H1 (cell line): ENCODE measurements at regions not wholly inside any gene's neighbourhood (a gene's known extent, or its start where the extent isn't known, plus 50 kb on each side); places are given as distances from the start of the nearest gene placed in this dataset.

ENCODE experiments used
- ASH2L ChIP-seq: fragments of 200-600, 300-600 bp; sonication (generic); IDR thresholded peaks from one replicate; pipeline ENCODE4 v1.7.1; 2017; ENCODE audit warnings: low read length
- CHD2 ChIP-seq: IDR thresholded peaks from 2 replicates; pipeline ENCODE4 v1.6.1; 2012; ENCODE audit warnings: low read length, improper control_type of control experiment
- CREB1 ChIP-seq: IDR thresholded peaks from 2 replicates; pipeline ENCODE4 v1.6.1; 2012; ENCODE audit warnings: inconsistent platforms
- EZH2 ChIP-seq: fragments of 200-600 bp; sonication (generic); IDR thresholded peaks from 2 replicates; pipeline ENCODE4 v1.7.1; 2012; ENCODE audit warnings: low read depth, mild to moderate bottlenecking, moderate library complexity, low read length, inconsistent platforms; ENCODE audit not compliant: severe bottlenecking
- KDM5A ChIP-seq: fragments of 200-600 bp; IDR thresholded peaks from 2 replicates; pipeline ENCODE4 v1.7.1; 2012; ENCODE audit warnings: mild to moderate bottlenecking, low read length, inconsistent platforms, mixed read lengths
- MAFK ChIP-seq: IDR thresholded peaks from 2 replicates; pipeline ENCODE4 v1.6.1; 2012; ENCODE audit warnings: low read depth, mild to moderate bottlenecking, improper control_type of control experiment, low read length
- POLR2A ChIP-seq, 2 experiments: IDR thresholded peaks; 1 replicate in 1 of 2; 2 replicates in 1 of 2; pipeline ENCODE4 v1.6.1; 2011; ENCODE audit warnings: low read depth in 2 of 2, low read length in 2 of 2, mild to moderate bottlenecking in 2 of 2; ENCODE audit errors: control extremely low read depth in 1 of 2
- YY1 ChIP-seq: IDR thresholded peaks from 2 replicates; pipeline ENCODE4 v1.6.1; 2011; ENCODE audit warnings: low read depth, mild to moderate bottlenecking, low read length
- TF ChIP-seq, protein P1 (sequence below), 3 experiments: IDR thresholded peaks; 1 replicate in 2 of 3; 2 replicates in 1 of 3; pipeline versions ENCODE4 v1.5.1 to v1.6.1; 2011; ENCODE audit warnings: low read length in 3 of 3, mild to moderate bottlenecking in 3 of 3, inconsistent platforms in 2 of 3, low read depth in 1 of 3, moderate library complexity in 1 of 3; ENCODE audit not compliant: insufficient read depth in 1 of 3; ENCODE audit errors: control extremely low read depth in 1 of 3

GRCh38 chr7:125966278-125967048 is 1036.8 kb upstream of the POT1 start:
- TF ChIP-seq, protein P1, sequence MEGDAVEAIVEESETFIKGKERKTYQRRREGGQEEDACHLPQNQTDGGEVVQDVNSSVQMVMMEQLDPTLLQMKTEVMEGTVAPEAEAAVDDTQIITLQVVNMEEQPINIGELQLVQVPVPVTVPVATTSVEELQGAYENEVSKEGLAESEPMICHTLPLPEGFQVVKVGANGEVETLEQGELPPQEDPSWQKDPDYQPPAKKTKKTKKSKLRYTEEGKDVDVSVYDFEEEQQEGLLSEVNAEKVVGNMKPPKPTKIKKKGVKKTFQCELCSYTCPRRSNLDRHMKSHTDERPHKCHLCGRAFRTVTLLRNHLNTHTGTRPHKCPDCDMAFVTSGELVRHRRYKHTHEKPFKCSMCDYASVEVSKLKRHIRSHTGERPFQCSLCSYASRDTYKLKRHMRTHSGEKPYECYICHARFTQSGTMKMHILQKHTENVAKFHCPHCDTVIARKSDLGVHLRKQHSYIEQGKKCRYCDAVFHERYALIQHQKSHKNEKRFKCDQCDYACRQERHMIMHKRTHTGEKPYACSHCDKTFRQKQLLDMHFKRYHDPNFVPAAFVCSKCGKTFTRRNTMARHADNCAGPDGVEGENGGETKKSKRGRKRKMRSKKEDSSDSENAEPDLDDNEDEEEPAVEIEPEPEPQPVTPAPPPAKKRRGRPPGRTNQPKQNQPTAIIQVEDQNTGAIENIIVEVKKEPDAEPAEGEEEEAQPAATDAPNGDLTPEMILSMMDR (IDR thresholded peaks at IDR 0.05; ENCODE audit: control extremely low read depth in 1 of 3, insufficient read depth in 1 of 3, low read depth in 1 of 3, low read length in 3 of 3): no peak
- TF ChIP-seq MAFK: no peak
- TF ChIP-seq KDM5A: no peak
- TF ChIP-seq EZH2: no peak
- TF ChIP-seq POLR2A (IDR thresholded peaks at IDR 0.05; ENCODE audit: control extremely low read depth in 1 of 2, low read depth in 2 of 2, low read length in 2 of 2): no peak
- no peak for TF ChIP-seq CHD2
- TF ChIP-seq YY1: no peak
- no peak for TF ChIP-seq CREB1
- no peak for TF ChIP-seq ASH2L
